GM18508 (cell line): ENCODE measurements at regions not wholly inside any gene's neighbourhood (a gene's known extent, or its start where the extent isn't known, plus 50 kb on each side); places are given as distances from the start of the nearest gene placed in this dataset.
"Not testable (repeated sequence)": the region's sequence is repeated elsewhere in the genome, so short reads cannot be mapped to it uniquely, and the experiment has no call there.

Experiments used
- ATAC-seq: cut with Tn5 transposase; IDR thresholded peaks from one replicate; pipeline ENCODE4 v1.9.1; 2021; ENCODE audit warnings: moderate number of reproducible peaks; ENCODE audit not compliant: insufficient read depth, unreplicated experiment

GRCh38 chr1:68777851-68778250, 281.0 kb upstream of the DEPDC1 start:
- no peak for ATAC-seq

GRCh38 chr1:68779841-68780240, 283.0 kb upstream of the DEPDC1 start:
- not testable (repeated sequence) for ATAC-seq

GRCh38 chr1:68780919-68781318, 284.0 kb upstream of the DEPDC1 start:
- no peak for ATAC-seq

GRCh38 chr1:68782890-68783289, 286.0 kb upstream of the DEPDC1 start:
- ATAC-seq: no peak

- ATAC-seq: no peak
These were observed 288.4 kb upstream of the DEPDC1 start for GRCh38 chr1:68785328-68785727.

GRCh38 chr1:68788762-68789161, 291.9 kb upstream of the DEPDC1 start:
- ATAC-seq: no peak

- ATAC-seq: no peak
These were observed 294.9 kb upstream of the DEPDC1 start for GRCh38 chr1:68791800-68792199.

GRCh38 chr1:68795956-68796355, 299.1 kb upstream of the DEPDC1 start:
- no peak for ATAC-seq

- ATAC-seq: no peak
These were observed 300.0 kb upstream of the DEPDC1 start for GRCh38 chr1:68796888-68797287.

- ATAC-seq: no peak
These were observed 301.2 kb upstream of the DEPDC1 start for GRCh38 chr1:68798071-68798470.

GRCh38 chr1:68799096-68799495, 302.2 kb upstream of the DEPDC1 start:
- no peak for ATAC-seq

- ATAC-seq: no peak
These were observed 303.3 kb upstream of the DEPDC1 start for GRCh38 chr1:68800182-68800581.

- no peak for ATAC-seq
These were observed 304.6 kb upstream of the DEPDC1 start for GRCh38 chr1:68801440-68801839.

- ATAC-seq: no peak
These were observed 308.3 kb upstream of the DEPDC1 start for GRCh38 chr1:68805097-68805641.

GRCh38 chr1:68808351-68808750, 311.5 kb upstream of the DEPDC1 start:
- no peak for ATAC-seq

GRCh38 chr1:68811806-68812205, 314.9 kb upstream of the DEPDC1 start:
- no peak for ATAC-seq

GRCh38 chr1:68812333-68812732, 315.5 kb upstream of the DEPDC1 start:
- ATAC-seq: no peak

- ATAC-seq: no peak
These were observed 317.2 kb upstream of the DEPDC1 start for GRCh38 chr1:68814067-68814466.

- ATAC-seq: no peak
These were observed 318.8 kb upstream of the DEPDC1 start for GRCh38 chr1:68815632-68816031.

GRCh38 chr1:68817505-68818210, 320.8 kb upstream of the DEPDC1 start:
- not testable (repeated sequence) for ATAC-seq

- ATAC-seq: no peak
These were observed 322.4 kb upstream of the DEPDC1 start for GRCh38 chr1:68819190-68819829.

- ATAC-seq: no peak
These were observed 323.3 kb upstream of the DEPDC1 start for GRCh38 chr1:68820151-68820550.
